ENCODE measurements at regions not wholly inside any gene's neighbourhood (a gene's known extent, or its start where the extent isn't known, plus 50 kb on each side); places are given as distances from the start of the nearest gene placed in this dataset.

GRCh38 chr17:27390540-27390939 is 65.7 kb upstream of the KSR1 start:
- no peak overlapping the region for H3K27ac ChIP-seq
- no peak for DNase-seq (ENCODE audit: low read depth, low spot score)

- no peak overlapping the region for H3K27ac ChIP-seq
- no peak for DNase-seq (ENCODE audit: low read depth, low spot score)
Observed at GRCh38 chr17:27391427-27391826, 64.8 kb upstream of the KSR1 start.

GRCh38 chr17:27396045-27396444 is 60.2 kb upstream of the KSR1 start:
- no peak overlapping the region for H3K27ac ChIP-seq
- DNase-seq (ENCODE audit: low read depth, low spot score), result no peak

DNA sequence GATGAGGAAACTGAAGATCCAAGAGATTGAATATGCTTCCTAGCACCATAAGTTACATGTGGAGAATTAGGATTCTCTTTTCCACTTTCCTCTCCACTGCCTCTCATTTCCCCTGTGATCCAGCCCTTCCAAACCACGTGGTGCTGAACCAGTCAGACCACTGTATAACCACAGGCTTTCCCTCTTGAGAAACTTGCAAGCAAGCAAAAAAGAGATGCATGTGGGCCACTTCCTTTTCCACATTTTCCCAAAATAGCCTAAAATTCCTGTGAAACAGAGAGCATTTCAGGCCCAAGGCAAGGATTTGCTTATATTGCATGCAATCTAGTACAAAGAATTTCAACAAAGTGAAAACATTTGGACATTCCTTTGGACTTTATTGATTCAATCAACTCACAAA is 59.3 kb upstream of the KSR1 start:
- H3K27ac ChIP-seq, result no peak overlapping the region
- no peak for DNase-seq (ENCODE audit: low read depth, low spot score)

DNA sequence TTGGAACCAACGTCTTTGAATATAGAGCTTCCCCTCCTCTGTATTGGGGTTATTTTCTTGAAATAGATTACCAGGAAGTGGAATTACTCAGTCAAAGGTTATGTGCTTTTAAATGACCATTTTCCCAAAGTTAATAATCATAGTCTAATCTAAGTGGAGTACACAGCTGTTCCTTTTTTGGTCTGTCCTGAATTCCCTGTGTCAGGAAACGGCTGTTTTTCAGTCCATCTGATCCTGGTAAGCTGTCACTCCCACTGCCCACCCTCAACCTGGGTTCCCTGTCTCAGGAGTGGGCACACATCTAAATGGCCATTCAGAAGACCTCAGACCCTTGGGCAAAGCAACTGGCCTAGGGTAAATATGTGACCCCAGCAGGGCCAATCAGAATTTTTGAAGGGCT is 57.6 kb upstream of the KSR1 start:
- H3K27ac ChIP-seq, result no peak overlapping the region
- DNase-seq (ENCODE audit: low read depth, low spot score), result no peak

DNA sequence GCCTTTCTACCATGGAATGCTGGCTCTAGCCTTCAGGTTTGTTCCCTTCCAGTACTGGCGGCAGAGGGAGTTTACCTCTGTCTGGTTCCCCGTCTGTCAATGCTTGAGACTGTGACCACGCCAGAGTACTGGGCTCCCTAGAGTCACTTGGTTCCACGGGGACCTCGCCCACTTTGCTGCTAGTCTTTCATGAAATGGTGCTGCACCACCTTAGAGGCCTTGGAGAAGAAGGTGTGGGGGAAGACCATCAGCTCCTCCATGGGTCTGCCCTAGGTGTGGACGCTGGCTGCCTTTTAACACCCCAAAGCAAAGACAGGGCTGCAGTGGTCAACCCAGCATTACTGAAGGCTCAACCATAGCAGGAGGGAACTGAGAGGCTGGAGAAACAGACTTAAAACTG is 55.3 kb upstream of the KSR1 start:
- DNase-seq (ENCODE audit: low read depth, low spot score), result no peak
- H3K27ac ChIP-seq, result no peak overlapping the region

DNA sequence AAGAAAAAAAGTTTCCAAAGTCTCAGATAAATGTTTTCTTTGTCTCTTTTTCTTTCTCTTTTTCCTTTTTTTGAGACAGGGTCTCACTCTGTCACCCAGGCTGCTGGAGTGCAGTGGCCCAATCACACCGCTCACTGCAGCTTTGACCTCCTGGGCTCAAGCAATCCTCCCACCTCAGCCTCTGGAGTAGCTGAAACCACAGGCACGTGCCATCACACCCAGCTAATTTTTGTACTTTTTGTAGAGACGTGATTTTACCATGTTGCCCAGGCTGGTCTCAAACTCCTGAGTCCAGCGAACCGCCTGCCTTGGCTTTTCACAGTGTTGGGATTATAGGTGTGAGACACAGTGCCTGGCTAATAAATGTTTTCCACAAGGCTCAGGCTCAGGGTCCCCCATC is 53.3 kb upstream of the KSR1 start:
- no peak overlapping the region for H3K27ac ChIP-seq
- no peak for DNase-seq (ENCODE audit: low read depth, low spot score)

DNA sequence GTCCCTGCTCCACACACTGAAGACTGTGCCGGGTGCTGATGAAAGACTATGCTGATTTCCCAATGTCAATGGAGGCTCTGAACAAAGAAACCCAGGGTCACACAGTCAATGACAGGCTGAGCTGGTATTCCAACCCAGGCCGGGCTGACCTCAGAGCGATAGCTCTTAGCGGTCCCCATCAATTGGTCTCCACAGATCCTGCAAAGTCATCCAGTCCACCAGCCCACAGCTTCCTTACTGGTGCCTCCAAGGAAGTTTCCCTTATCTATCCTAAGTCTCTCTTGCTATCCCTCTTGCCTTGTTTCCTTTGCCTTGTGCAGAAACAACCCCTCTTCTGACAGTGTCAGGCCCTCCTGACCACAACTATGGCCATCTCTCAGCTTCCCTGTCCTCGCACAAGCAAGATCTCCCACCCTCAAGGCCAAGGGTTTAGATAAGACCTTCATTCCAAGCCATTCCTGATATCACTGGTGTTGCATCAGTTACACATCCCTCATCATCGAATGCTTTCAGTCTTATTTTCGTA is 52.7 kb upstream of the KSR1 start:
- DNase-seq (ENCODE audit: low read depth, low spot score), result no peak
- H3K27ac ChIP-seq, result no peak overlapping the region

DNA sequence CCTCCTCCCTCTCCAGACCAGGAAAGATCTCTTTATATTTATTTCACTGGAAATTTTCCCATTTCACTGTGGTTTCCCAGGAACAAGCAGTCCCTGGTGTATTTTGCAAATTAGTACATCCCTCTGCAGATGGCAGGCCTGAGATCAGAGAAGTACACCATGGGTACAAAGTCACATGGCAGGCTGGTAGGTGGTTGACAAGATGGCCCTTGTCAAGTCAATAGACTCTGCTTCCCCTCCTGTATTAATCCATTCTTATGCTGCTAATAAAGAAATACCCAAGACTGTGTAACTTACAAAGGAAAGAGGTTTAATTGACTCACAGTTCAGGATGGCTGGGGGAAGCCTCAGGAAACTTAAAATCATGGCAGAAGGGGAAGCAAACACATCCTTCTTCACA is 51.6 kb upstream of the KSR1 start:
- DNase-seq (ENCODE audit: low read depth, low spot score), result no peak
- H3K27ac ChIP-seq, result no peak overlapping the region
